Bone marrow (tissue), 2 donors: ENCODE measurements at regions not wholly inside any gene's neighbourhood (a gene's known extent, or its start where the extent isn't known, plus 50 kb on each side); places are given as distances from the start of the nearest gene placed in this dataset.
"Not testable (repeated sequence)": the region's sequence is repeated elsewhere in the genome, so short reads cannot be mapped to it uniquely, and the experiment has no call there.

ENCODE experiments used
- DNase-seq, 2 donors: peaks; one replicate each; lab custom pipeline; 2025; lab: John Stamatoyannopoulos, UW

DNA sequence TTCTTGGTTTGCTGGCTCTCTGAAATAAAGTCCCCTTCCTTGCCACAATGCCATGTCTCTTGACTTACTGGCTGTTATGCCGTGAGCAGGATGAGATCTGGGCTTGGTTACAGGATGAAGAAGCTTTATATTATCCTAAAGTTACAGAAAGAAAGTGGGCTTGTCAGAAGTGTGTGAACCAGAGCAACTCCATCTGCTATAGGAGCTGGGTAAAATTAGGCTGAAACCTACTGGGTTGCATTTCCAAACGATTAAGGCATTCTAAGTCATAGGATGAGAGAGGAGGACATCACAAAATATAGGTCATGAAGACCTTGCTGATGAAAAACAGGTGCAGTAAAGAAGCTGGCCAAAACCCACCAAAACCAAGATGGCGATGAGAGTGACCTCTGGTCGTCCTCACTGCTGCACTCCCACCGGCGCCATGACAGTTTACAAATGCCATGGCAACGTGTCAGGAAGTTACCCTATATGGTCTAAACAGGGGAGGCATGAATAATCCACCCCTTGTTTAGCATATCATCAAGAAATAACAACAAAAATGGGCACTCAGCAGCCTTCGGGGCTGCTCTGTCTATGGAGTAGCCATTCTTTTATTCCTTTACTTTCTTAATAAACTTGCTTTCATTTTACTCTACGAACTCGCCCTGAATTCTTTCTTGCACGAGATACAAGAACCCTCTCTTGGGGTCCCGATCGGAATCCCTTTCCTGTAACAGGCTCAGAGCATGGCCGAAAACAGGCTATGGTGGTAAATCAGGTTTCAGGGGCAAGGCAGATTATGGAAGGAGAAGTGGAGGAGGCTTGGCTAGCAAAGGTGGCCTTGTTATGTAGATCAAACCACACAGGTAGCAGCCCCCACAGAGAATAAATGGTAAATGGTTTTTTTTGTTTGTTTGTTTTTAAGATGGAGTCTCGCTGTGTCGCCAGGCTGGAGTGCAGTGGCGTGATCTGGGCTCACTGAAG is 81.3 kb upstream of the C16orf82 start:
- DNase-seq, result no peak

DNA sequence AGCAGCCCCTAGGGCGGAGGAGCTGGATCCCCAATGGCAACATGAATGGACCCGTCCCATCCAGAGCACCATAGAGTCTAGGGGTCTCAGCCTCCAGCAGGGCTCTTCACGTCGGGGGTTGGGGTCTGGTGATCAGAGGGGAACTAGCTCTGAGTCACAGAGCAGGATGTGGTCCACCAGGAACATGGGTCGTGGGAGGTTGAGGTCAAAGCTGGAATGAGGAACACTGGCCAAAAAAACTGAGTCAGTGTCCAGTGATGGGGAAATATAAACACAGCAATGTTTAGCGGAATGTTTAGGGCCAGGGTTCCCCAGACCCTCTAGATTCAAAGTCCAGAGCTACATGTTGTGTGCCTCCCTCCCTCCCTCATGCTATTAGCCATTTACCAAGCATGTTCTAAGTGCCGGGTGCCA is 79.1 kb upstream of the C16orf82 start:
- DNase-seq, result no peak

DNA sequence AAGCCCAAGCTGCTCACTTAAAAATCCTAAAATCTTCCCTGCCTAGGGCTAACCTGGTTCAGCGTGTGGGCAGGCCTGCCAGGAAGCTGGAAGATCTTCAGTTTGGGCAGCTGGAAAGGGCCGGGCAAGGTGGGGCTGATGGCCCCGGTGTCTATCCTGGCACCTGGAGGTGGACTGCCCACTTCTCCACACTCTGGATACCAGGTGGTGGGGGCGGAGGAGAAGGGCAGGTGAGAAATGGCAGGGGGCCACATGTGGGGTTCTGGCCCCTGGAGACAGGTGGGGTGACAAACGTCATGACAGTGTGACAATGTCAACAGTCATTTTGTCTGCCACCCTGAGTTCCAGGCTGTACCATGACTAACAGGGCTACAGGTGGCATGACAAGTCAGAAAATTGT is 78.5 kb upstream of the C16orf82 start:
- DNase-seq, result no peak

DNA sequence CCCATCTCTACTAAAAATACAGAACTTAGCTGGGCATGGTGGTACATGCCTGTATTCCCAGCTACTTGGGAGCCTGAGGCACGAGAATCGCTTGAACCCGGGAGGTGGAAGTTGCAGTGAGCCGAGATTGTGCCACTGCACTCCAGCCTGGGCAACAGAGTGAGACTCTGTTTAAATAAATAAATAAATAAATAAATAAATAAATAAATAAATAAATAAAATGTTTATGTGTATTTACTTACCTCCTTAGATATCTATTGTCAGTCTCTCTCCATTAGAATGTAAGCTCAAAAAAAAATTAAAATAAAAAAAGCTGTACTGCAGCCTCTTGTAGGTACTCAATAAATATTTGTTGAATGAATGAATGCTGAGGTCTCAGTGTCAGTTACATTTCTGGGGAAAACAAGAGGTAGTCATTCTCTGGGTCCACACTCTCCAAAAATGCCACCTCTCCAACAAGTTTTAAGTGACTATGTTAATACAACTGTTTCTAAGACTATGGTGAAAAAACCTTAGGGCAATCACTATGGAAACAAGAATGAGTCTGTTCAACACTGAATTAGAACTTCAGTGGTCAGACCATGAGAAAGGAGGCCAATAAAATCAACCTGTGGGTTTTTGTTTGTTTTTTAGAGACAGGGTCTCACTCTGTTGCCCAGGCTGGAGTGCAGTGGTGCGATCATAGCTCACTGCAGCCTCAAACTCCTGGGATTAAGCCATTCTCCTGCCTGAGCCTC is 76.2 kb upstream of the C16orf82 start:
- not testable (repeated sequence) for DNase-seq

DNA sequence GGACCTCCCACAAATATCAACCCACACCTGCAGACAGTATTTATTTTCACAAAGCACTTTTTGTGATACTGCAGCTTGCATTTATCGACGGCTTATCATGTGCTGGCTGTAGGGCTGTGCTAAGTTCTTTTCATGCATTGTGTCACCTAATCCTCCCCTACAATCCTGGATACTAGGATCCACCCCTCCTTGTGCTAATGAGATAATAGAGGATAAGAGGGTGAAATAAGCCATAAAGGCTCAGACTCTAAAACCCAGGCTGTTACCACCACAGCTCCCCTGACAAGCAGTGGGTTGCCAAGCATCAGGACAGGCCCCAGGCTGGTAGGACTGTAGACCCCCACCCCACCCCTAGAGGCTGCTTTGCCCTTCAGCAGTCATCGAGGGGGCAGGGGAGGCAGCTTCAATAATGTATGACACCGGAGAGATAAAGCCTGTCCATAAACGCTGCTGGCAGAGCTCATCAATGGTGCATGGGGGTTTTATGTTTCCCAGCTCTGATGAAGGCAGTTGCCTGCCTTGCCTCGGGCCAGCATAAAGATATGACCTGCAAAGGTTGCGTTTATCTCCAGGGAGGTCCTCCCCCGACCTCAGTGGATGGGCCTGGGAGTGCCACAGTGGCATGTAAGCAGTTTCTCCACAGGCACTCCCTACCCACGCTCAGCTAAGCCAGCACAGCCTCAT is 73.9 kb upstream of the C16orf82 start:
- no peak for DNase-seq

DNA sequence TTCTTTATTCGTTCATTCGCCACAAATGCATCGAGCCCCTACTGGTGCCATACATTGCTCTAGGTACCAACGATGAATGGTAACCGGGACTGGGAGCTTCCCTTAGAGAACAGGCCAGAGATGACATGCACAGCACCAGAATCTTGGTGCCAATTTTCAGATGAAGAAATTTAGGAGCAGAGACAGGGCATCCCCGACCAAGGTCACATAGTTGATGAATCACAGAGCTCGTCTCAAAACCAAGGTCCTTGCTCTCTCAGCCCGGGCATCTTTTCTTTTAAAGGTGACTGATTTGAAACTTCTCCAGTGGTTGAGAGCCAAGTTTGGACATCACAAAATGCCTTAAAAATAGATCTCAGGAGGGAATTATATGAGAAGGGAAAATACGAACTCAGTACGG is 73.2 kb upstream of the C16orf82 start:
- no peak for DNase-seq

DNA sequence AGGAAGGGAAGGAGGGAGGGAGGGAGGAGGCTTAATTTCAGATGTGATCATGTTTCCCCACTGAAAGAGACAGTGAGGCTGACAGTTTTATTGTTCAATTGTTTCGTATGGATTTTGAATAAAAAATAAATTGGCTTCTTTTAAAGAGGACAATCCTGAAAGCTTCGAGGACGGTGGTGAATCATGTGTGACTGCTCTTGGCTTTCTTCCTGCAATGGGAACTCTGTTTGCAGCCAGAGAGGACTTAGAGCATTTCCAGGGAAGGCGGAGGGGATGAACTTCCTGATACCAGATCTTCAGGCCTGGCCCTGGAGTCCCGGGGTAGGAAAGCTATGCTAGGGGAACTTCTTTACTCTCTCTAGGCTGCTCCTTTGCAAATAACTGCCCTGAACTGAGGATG is 72.8 kb upstream of the C16orf82 start:
- no peak for DNase-seq

DNA sequence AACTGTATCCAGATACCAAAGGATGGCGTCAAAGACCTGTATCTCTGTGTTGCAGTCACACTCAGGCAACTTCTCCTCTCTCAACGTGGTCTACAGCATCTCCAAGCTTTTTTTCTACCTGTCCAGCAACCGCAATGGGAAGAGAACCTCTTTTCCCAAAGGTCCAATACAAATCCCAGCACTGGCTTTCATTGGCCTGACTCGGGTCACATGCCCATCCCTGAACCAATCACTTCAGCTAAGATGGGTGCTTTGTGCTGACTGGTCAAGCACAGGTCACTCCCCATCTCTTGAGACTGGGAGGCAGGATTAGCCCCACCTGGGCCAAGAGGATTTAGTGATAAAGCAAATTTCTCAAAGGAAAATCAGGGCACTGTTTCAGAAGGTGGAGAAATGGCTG is 71.2 kb upstream of the C16orf82 start:
- no peak for DNase-seq

DNA sequence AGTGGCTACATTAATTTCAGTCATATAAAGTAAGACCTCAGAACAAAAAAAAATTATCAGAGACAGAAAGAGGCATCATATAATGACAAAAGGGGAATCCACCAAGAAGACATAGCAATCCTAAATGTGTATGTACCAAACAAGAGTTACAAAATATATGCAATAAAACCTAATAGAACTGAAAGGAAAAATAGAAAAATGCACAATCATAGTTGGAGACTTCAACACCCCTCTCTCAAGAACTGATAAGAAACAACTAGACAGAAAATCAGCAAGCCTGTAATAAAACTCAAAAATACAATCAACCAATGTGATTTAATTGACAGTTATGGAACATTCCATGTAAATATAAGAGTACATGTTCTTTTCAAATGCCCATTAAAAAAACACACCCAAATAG is 61.3 kb upstream of the C16orf82 start:
- DNase-seq, result no peak
